ENCODE measurements at regions not wholly inside any gene's neighbourhood (a gene's known extent, or its start where the extent isn't known, plus 50 kb on each side); places are given as distances from the start of the nearest gene placed in this dataset.
"Not testable (repeated sequence)": the region's sequence is repeated elsewhere in the genome, so short reads cannot be mapped to it uniquely, and the experiment has no call there.

DNA sequence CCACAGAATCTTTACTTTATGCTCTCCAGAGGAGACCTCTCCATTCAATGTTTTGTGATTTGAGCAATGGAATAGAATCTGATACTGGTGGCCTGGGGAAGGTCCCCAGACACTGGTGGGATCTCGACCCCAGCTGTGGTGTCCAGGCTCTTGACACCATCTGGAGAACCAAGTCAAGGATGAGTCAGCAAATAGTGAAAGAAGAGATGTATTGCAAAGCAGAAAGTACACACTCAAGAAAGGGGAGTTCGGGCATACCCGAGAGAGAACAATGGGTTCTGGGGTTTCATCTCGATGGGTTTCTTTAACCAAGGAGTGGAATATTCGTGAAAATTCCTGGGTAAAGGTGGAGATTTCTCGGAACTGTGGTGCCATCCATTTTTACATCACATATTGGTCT is 146.3 kb upstream of the NOTCH2NLA start:
- TF ChIP-seq, protein P1, sequence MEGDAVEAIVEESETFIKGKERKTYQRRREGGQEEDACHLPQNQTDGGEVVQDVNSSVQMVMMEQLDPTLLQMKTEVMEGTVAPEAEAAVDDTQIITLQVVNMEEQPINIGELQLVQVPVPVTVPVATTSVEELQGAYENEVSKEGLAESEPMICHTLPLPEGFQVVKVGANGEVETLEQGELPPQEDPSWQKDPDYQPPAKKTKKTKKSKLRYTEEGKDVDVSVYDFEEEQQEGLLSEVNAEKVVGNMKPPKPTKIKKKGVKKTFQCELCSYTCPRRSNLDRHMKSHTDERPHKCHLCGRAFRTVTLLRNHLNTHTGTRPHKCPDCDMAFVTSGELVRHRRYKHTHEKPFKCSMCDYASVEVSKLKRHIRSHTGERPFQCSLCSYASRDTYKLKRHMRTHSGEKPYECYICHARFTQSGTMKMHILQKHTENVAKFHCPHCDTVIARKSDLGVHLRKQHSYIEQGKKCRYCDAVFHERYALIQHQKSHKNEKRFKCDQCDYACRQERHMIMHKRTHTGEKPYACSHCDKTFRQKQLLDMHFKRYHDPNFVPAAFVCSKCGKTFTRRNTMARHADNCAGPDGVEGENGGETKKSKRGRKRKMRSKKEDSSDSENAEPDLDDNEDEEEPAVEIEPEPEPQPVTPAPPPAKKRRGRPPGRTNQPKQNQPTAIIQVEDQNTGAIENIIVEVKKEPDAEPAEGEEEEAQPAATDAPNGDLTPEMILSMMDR (IDR thresholded peaks at IDR 0.05): not testable (repeated sequence)
- TF ChIP-seq POLR2AphosphoS5 (IDR thresholded peaks at IDR 0.05; ENCODE audit: insufficient read depth in 1 of 2, low read depth in 1 of 2): not testable (repeated sequence)

Measured in vagina (tissue), 2 donors.